ENCODE measurements at regions not wholly inside any gene's neighbourhood (a gene's known extent, or its start where the extent isn't known, plus 50 kb on each side); places are given as distances from the start of the nearest gene placed in this dataset.

- Histone ChIP-seq H3K4me2 (no peak overlapping the region), H2AFZ (no peak overlapping the region), H3K27ac (no peak overlapping the region), H3K4me1 (replicated peaks; ENCODE audit: insufficient read depth) (no peaks in the 10 kb centered on the region), H3K27me3 (ENCODE audit: insufficient read depth, low read depth) (peaks cover 28% of the 10 kb centered on the region; the same call in 1 of the 2 replicates), H3K9me2 (ENCODE audit: insufficient read depth) (no peaks in the 10 kb centered on the region), H3F3A (ENCODE audit: insufficient read depth, low read depth) (no peaks in the 10 kb centered on the region), H3K9me3 (ENCODE audit: insufficient read depth, low read depth) (no peaks in the 10 kb centered on the region), H4K20me1 (ENCODE audit: insufficient read depth) (no peaks in the 10 kb centered on the region), H3K4me3 (no peak overlapping the region), H3K36me3 (ENCODE audit: low read depth) (no peaks in the 10 kb centered on the region), H3K79me2 (ENCODE audit: low read depth) (no peaks in the 10 kb centered on the region)
- no peak for DNase-seq
- TF ChIP-seq CTCF (conservative IDR thresholded peaks at IDR 0.05): no peak
- no peak for TF ChIP-seq EZH2 (IDR thresholded peaks at IDR 0.05; ENCODE audit: low read depth)
- POLR2A ChIA-PET (ENCODE audit: unreplicated experiment): no interaction called here
- BruUV-seq (replicated peaks): no TSS peak
- intact Hi-C loops (cut with micrococcal nuclease; ENCODE audit: unreplicated experiment): no loop called here
- CTCF ChIA-PET: no interaction called here
These were observed 236.8 kb upstream of the FAM98A start for GRCh38 chr2:33835911-33836310.

DNA sequence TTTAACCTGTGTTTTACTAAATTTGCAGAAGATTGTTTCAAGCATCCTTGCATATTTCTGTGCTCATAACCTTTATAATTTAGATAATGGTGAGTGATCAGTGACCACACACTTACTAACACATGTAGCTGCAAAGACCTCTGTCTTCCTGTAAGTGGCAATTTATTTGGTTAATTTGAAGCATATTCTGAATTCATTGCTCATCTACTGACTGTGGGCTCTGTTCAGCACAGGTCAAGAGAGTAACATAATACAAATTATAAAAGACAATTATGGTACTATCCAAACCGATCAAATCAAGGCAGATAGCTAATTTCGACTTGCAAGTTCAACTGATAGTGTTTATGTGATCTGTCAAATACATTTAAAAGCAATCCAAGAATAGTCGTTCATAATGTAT lies 223.9 kb upstream of the FAM98A start:
- intact Hi-C loops (cut with micrococcal nuclease; ENCODE audit: unreplicated experiment): no loop called here

GRCh38 chr2:33812707-33813106 lies 213.6 kb upstream of the FAM98A start:
- POLR2A ChIA-PET (ENCODE audit: unreplicated experiment): no interaction called here
- BruUV-seq (replicated peaks): no TSS peak
- TF ChIP-seq CTCF (conservative IDR thresholded peaks at IDR 0.05) (no peak), EZH2 (IDR thresholded peaks at IDR 0.05; ENCODE audit: low read depth) (no peak)
- intact Hi-C loops (cut with micrococcal nuclease; ENCODE audit: unreplicated experiment): no loop called here
- H3K27ac ChIP-seq: no peak overlapping the region
- no peak overlapping the region for H2AFZ ChIP-seq
- no peaks in the 10 kb centered on the region for H3K79me2 ChIP-seq (ENCODE audit: low read depth)
- no peaks in the 10 kb centered on the region for H4K20me1 ChIP-seq (ENCODE audit: insufficient read depth)
- DNase-seq: no peak
- CTCF ChIA-PET: no interaction called here
- H3K4me2 ChIP-seq: no peak overlapping the region
- H3K4me1 ChIP-seq (replicated peaks; ENCODE audit: insufficient read depth): no peaks in the 10 kb centered on the region
- H3K9me3 ChIP-seq (ENCODE audit: insufficient read depth, low read depth): no peaks in the 10 kb centered on the region
- H3K9me2 ChIP-seq (ENCODE audit: insufficient read depth): no peaks in the 10 kb centered on the region
- no peak overlapping the region for H3K4me3 ChIP-seq
- no peaks in the 10 kb centered on the region for H3K27me3 ChIP-seq (ENCODE audit: insufficient read depth, low read depth)
- H3F3A ChIP-seq (ENCODE audit: insufficient read depth, low read depth): no peaks in the 10 kb centered on the region
- no peaks in the 10 kb centered on the region for H3K36me3 ChIP-seq (ENCODE audit: low read depth)

More for the DNA sequence above, 223.9 kb upstream of the FAM98A start:
- H3K4me1 ChIP-seq (replicated peaks; ENCODE audit: insufficient read depth): no peaks in the 10 kb centered on the region
- ChIA-PET CTCF (no interaction called here), POLR2A (ENCODE audit: unreplicated experiment) (no interaction called here)
- DNase-seq: no peak
- no peak overlapping the region for H3K27ac ChIP-seq
- no peaks in the 10 kb centered on the region; the same call in 1 of the 2 replicates for H3K9me2 ChIP-seq (ENCODE audit: insufficient read depth)
- BruUV-seq (replicated peaks): no TSS peak
- no peaks in the 10 kb centered on the region for H3F3A ChIP-seq (ENCODE audit: insufficient read depth, low read depth)
- H3K36me3 ChIP-seq (ENCODE audit: low read depth): no peaks in the 10 kb centered on the region
- H3K27me3 ChIP-seq (ENCODE audit: insufficient read depth, low read depth): no peaks in the 10 kb centered on the region
- no peaks in the 10 kb centered on the region for H4K20me1 ChIP-seq (ENCODE audit: insufficient read depth)
- no peak overlapping the region for H3K4me3 ChIP-seq
- no peak overlapping the region for H3K4me2 ChIP-seq
- no peaks in the 10 kb centered on the region; the same call in 1 of the 2 replicates for H3K9me3 ChIP-seq (ENCODE audit: insufficient read depth, low read depth)
- H3K79me2 ChIP-seq (ENCODE audit: low read depth): no peaks in the 10 kb centered on the region
- H2AFZ ChIP-seq: no peak overlapping the region
- TF ChIP-seq EZH2 (IDR thresholded peaks at IDR 0.05; ENCODE audit: low read depth) (no peak), CTCF (conservative IDR thresholded peaks at IDR 0.05) (no peak)

Measured in PC-9 (cell line).